ENCODE measurements at regions not wholly inside any gene's neighbourhood (a gene's known extent, or its start where the extent isn't known, plus 50 kb on each side); places are given as distances from the start of the nearest gene placed in this dataset.

DNA sequence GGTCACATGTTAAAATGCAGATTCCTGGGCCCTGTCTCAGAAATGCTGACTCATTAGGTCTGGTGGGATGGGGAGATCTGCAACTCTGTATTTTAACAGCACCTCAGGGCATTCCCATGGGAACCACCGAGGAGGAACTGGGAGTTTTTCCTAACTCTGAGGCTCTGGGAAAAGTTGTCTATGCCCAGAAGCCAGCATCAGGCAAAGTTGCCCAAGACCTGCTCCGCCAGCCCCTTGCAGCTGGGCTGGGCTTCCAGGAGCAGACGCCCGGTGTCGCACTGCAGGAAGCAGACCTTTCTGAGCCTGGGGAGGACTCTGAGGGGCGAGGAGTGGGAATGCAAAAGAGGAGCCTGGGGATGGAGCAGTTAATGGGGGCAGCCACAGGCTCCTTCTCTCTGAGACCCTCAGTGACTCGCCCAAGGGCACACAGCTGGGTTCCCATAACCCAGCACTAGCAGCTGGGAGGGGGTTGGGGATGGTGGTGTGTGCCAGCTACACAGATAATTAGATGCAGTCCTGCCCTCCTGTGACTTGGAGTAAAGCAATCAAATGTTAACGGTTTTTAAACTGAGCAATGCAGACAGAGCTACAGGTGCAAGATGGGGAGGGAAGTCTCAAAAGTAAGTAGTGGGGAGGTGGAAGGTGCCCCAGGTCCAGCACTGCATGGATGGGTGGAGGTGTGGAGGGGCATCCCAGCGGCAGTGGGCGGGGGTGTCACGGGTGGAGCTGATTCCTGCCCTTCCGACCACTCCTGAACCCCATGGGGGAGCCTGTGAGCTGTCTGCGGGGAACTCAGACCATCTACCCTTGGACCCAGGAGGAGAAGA lies 100.4 kb downstream of the LSM3 start:
- TF ChIP-seq, protein P1, sequence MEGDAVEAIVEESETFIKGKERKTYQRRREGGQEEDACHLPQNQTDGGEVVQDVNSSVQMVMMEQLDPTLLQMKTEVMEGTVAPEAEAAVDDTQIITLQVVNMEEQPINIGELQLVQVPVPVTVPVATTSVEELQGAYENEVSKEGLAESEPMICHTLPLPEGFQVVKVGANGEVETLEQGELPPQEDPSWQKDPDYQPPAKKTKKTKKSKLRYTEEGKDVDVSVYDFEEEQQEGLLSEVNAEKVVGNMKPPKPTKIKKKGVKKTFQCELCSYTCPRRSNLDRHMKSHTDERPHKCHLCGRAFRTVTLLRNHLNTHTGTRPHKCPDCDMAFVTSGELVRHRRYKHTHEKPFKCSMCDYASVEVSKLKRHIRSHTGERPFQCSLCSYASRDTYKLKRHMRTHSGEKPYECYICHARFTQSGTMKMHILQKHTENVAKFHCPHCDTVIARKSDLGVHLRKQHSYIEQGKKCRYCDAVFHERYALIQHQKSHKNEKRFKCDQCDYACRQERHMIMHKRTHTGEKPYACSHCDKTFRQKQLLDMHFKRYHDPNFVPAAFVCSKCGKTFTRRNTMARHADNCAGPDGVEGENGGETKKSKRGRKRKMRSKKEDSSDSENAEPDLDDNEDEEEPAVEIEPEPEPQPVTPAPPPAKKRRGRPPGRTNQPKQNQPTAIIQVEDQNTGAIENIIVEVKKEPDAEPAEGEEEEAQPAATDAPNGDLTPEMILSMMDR (IDR thresholded peaks at IDR 0.05; ENCODE audit: control insufficient read depth, insufficient read depth, low read depth, low read length, missing control alignments), result no peak
- DNase-seq (ENCODE audit: low read depth), result no peak
- no peak overlapping the region for H3K4me3 ChIP-seq (ENCODE audit: control insufficient read depth, low read depth, low read length)

GRCh38 chr3:14279626-14280061 lies 101.0 kb downstream of the LSM3 start:
- TF ChIP-seq, protein P1 (IDR thresholded peaks at IDR 0.05; ENCODE audit: control insufficient read depth, insufficient read depth, low read depth, low read length, missing control alignments), result no peak
- H3K4me3 ChIP-seq (ENCODE audit: control insufficient read depth, low read depth, low read length), result no peak overlapping the region
- no peak for DNase-seq (ENCODE audit: low read depth)

GRCh38 chr3:14280326-14280725 lies 101.7 kb downstream of the LSM3 start:
- no peak overlapping the region for H3K4me3 ChIP-seq (ENCODE audit: control insufficient read depth, low read depth, low read length)
- DNase-seq (ENCODE audit: low read depth), result no peak
- TF ChIP-seq, protein P1 (IDR thresholded peaks at IDR 0.05; ENCODE audit: control insufficient read depth, insufficient read depth, low read depth, low read length, missing control alignments), result no peak

DNA sequence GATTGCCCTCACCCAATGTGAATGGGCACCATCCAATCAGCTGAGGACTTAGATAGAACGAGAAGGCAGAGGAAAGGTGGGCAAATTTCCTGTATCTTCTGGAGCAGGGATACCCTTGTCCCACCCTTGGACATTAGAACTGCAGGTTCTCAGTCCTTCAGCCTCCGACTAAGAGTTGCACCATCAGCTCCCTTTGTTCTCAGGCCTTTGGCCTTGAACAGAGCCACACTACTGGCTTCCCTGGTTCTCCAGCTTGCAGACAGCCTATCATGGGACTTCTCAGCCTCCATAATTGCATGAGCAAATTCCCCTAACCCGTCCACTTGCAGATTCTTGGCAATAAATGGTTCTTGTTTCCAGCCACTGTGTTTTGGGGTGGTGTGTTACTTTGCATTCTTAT lies 102.4 kb downstream of the LSM3 start:
- no peak overlapping the region for H3K4me3 ChIP-seq (ENCODE audit: control insufficient read depth, low read depth, low read length)
- no peak for DNase-seq (ENCODE audit: low read depth)
- TF ChIP-seq, protein P1 (IDR thresholded peaks at IDR 0.05; ENCODE audit: control insufficient read depth, insufficient read depth, low read depth, low read length, missing control alignments), result no peak

- TF ChIP-seq, protein P1 (IDR thresholded peaks at IDR 0.05; ENCODE audit: control insufficient read depth, insufficient read depth, low read depth, low read length, missing control alignments), result no peak
- no peak for DNase-seq (ENCODE audit: low read depth)
- no peak overlapping the region for H3K4me3 ChIP-seq (ENCODE audit: control insufficient read depth, low read depth, low read length)
These were observed 103.5 kb downstream of the LSM3 start for GRCh38 chr3:14282001-14282705.

GRCh38 chr3:14282706-14283075 lies 104.1 kb downstream of the LSM3 start:
- TF ChIP-seq, protein P1 (IDR thresholded peaks at IDR 0.05; ENCODE audit: control insufficient read depth, insufficient read depth, low read depth, low read length, missing control alignments), result no peak
- no peak for DNase-seq (ENCODE audit: low read depth)
- no peak overlapping the region for H3K4me3 ChIP-seq (ENCODE audit: control insufficient read depth, low read depth, low read length)
